Motor neuron (in vitro differentiated cells): ENCODE measurements at regions not wholly inside any gene's neighbourhood (a gene's known extent, or its start where the extent isn't known, plus 50 kb on each side); places are given as distances from the start of the nearest gene placed in this dataset.

ENCODE experiments used
- ATAC-seq, 8 experiments: fragments of 200-7000 bp; cut with Tn5 transposase; replicated peaks in 6 of 8; 2 replicates each; pipeline ENCODE4 v1.8.0; 2021; ENCODE audit warnings: mild to moderate bottlenecking in 8 of 8, moderate library complexity in 8 of 8
- H3K27ac ChIP-seq, 2 donors: fragments of 250-450 bp; sonication (Bioruptor Pico); 2 replicates each; pipeline ENCODE4 v1.9.0; 2021; ENCODE audit warnings: antibody characterized with exemption in 2 of 2, mild to moderate bottlenecking in 2 of 2, moderate library complexity in 1 of 2
- H3K4me1 ChIP-seq, 2 donors: fragments of 250-450 bp; sonication (Bioruptor Pico); replicated peaks in 1 of 2; 2 replicates each; pipeline ENCODE4 v1.6.1; 2021; ENCODE audit warnings: antibody characterized with exemption in 2 of 2, mild to moderate bottlenecking in 2 of 2, moderate library complexity in 1 of 2
- H3K4me3 ChIP-seq, 5 donors: fragments of 250-450 bp; sonication (Bioruptor Pico); 2 replicates each; pipeline ENCODE4 v1.9.0; 2021; ENCODE audit warnings: antibody characterized with exemption in 5 of 5, mild to moderate bottlenecking in 5 of 5, moderate library complexity in 4 of 5
- WGBS, 10 experiments: fragments of 450-650 bp; shearing (Covaris generic); methylation state at CpG; one replicate each; pipeline ENCODE4 v1.0.0; 2022; 5-methylcytosine and 5-hydroxymethylcytosine counted together
- in situ Hi-C, 9 experiments: fragments of 400-800 bp; cut with MboI; loops; one replicate each; pipeline ENCODE4 v1.15.0; 2021; ENCODE audit warnings: low sequenced_read_pairs in 9 of 9, low pct_unique_long_range_greater_than_20kb in 2 of 9; ENCODE audit not compliant: unreplicated experiment in 9 of 9

DNA sequence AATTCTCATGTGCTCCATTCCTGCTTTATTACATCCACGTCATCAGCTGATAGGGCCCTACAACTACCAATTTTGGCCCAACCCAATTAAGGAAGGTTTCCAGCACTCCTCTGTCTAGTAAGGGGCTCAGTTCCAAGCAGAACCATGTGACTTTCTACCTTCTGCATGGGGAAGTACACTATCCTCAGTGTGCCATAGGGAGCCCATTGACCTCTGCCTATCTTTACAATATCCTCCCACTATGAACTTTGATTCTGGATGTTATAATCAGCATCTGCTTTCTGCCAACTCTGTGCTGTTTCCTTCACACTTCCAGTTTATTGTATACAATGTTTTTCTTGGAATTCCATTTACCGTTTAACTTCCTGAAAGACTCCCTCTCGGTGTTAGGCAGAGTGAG lies 53.9 kb upstream of the GCFC2 start:
- no peak for ATAC-seq
- 18 to 100% (median 89%) methylated on average over 1 to 3 of the region's 3 CpGs; no CpG with 5 or more reads in 1 of the 10 experiments for WGBS, 10 experiments
- Histone ChIP-seq H3K4me3 (no peak overlapping the region), H3K4me1 (no peaks in the 10 kb centered on the region), H3K27ac (no peak overlapping the region)
- in situ Hi-C loops: no loop called here
